HUES64 (cell line): ENCODE measurements at regions not wholly inside any gene's neighbourhood (a gene's known extent, or its start where the extent isn't known, plus 50 kb on each side); places are given as distances from the start of the nearest gene placed in this dataset.
"Not testable (repeated sequence)": the region's sequence is repeated elsewhere in the genome, so short reads cannot be mapped to it uniquely, and the experiment has no call there.

ENCODE experiments used
- H3K27ac ChIP-seq: 2 replicates; pipeline ENCODE4 v1.7.0; 2013; ENCODE audit warnings: low read depth, low read length, inconsistent platforms
- H3K27me3 ChIP-seq: 2 replicates; pipeline ENCODE4 v1.6.1; 2013; ENCODE audit warnings: mild to moderate bottlenecking, low read length; ENCODE audit not compliant: insufficient read depth
- H3K36me3 ChIP-seq: 2 replicates; pipeline ENCODE4 v1.6.1; 2013; ENCODE audit warnings: mild to moderate bottlenecking, low read length; ENCODE audit not compliant: insufficient read depth
- H3K4me1 ChIP-seq: 2 replicates; pipeline ENCODE4 v1.6.1; 2013; ENCODE audit warnings: mild to moderate bottlenecking, low read length, moderate library complexity; ENCODE audit not compliant: insufficient read depth
- H3K4me3 ChIP-seq: 2 replicates; pipeline ENCODE4 v1.5.1; 2013; ENCODE audit warnings: mild to moderate bottlenecking, low read length, moderate library complexity
- H3K9ac ChIP-seq: 2 replicates; pipeline ENCODE4 v1.6.1; 2013; ENCODE audit warnings: mild to moderate bottlenecking, low read depth, low read length
- H3K9me3 ChIP-seq: 2 replicates; pipeline ENCODE4 v1.6.1; 2013; ENCODE audit warnings: low read depth, low read length; ENCODE audit not compliant: insufficient read depth
- WGBS: fragments of 150-250, 120-280 bp; methylation state at CpG from one replicate; pipeline ENCODE4 v1.1.7; 2013; ENCODE audit warnings: missing lambda C conversion rate; 5-methylcytosine and 5-hydroxymethylcytosine counted together

DNA sequence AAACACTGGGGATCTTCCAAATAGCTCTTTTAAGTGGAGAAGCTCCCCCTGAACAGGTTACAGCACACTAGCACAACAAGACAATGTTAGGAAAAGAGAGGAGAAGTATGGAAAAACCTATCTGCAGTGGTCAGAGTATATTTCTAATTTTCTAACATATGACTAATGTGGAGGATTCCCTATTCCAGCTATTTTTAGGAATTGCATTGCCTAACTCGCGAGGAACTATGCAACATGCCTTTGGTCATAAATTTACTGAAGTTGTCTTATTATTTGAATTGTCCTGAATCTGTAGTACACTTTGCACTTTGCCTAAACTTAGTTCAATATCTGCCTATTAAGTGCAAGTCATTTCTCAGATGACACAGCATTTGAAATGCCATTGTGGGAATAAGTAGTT, 381.4 kb downstream of the CCDC85A start:
- H3K27ac ChIP-seq: no peak overlapping the region
- no peaks in the 10 kb centered on the region for H3K4me1 ChIP-seq
- H3K4me3 ChIP-seq: no peak overlapping the region
- 94% methylated on average over 2 of the region's 2 CpGs for WGBS
- no peaks in the 10 kb centered on the region for H3K36me3 ChIP-seq
- peaks cover 1% of the 10 kb centered on the region; the same call in 1 of the 2 replicates for H3K9me3 ChIP-seq
- no peak overlapping the region for H3K9ac ChIP-seq
- H3K27me3 ChIP-seq: no peaks in the 10 kb centered on the region

DNA sequence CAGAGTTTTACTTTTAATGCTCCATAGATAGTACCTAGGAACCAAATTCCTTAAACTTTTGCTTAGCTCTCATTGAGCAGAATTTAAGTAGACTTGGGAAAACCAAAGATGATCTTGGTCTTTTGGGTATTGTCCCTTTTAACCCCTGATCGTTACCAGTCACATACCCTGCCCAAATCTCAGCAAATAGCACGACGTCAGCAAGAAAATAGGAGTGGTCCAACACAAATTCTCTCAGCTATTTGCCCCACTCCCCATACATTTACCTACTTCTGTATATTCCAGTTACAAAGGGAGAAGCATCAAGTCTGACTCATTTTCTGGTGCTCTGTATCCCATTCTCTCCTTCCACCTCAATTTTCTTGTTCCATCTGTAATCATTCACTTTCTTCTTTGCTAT, 387.3 kb downstream of the CCDC85A start:
- Histone ChIP-seq H3K4me1 (no peaks in the 10 kb centered on the region), H3K27ac (no peak overlapping the region), H3K4me3 (no peak overlapping the region), H3K9ac (no peak overlapping the region), H3K27me3 (no peaks in the 10 kb centered on the region), H3K9me3 (no peaks in the 10 kb centered on the region), H3K36me3 (no peaks in the 10 kb centered on the region)
- 92% methylated on average over 3 of the region's 3 CpGs for WGBS

DNA sequence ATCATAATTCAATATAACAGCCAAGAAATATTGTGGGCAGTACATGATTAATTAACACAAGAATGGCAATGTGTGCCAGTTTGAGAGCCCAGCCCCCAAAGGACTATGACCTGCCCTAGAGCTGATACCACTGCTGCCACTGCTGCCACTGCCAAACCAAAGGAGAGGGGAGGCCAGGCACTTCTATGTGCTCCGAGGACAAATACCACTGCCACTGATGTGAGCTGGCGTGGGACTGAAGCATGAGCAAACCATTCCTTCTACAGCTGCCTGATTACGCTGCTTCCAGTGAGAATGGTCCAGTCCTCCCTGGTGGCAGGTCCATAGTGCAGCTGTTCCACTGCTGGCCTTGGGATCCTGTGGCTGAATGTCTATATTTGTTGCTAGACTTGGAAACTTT, 392.2 kb downstream of the CCDC85A start:
- no peaks in the 10 kb centered on the region for H3K27me3 ChIP-seq
- H3K27ac ChIP-seq: no peak overlapping the region
- WGBS: 78% methylated on average over 3 of the region's 3 CpGs
- H3K4me1 ChIP-seq: no peaks in the 10 kb centered on the region
- no peak overlapping the region for H3K9ac ChIP-seq
- H3K36me3 ChIP-seq: no peaks in the 10 kb centered on the region
- H3K9me3 ChIP-seq: no peaks in the 10 kb centered on the region
- H3K4me3 ChIP-seq: no peak overlapping the region

GRCh38 chr2:56580242-56580641, 396.5 kb downstream of the CCDC85A start:
- Histone ChIP-seq H3K9ac (no peak overlapping the region), H3K27me3 (no peaks in the 10 kb centered on the region), H3K4me3 (no peak overlapping the region), H3K36me3 (no peaks in the 10 kb centered on the region), H3K4me1 (no peaks in the 10 kb centered on the region), H3K9me3 (no peaks in the 10 kb centered on the region), H3K27ac (no peak overlapping the region)

DNA sequence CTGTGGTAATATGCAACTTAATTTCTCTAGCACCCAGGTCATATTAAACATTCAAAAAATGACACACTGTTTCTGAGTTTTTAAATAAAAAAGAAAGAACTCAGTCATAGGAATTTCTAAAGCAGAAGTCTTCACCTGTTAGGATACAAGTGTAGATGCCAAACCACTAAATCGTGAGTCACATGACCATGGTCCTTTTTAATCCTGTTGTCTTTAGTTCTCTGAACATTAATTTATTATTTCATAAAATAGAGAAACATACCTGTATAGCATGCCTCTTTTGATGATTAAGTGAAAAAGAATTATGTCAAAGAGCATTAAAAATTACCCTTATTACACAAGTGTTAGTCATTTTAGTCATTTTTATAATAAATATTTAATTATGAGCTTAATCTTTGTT, 398.8 kb downstream of the CCDC85A start:
- 100% methylated on average over 1 of the region's 1 CpG for whole genome bisulfite sequencing
- Histone ChIP-seq H3K4me1 (no peaks in the 10 kb centered on the region), H3K4me3 (no peak overlapping the region)

GRCh38 chr2:56583796-56584315, 400.1 kb downstream of the CCDC85A start:
- Histone ChIP-seq H3K4me3 (no peak overlapping the region), H3K27me3 (no peaks in the 10 kb centered on the region), H3K9ac (no peak overlapping the region), H3K9me3 (no peaks in the 10 kb centered on the region), H3K36me3 (no peaks in the 10 kb centered on the region), H3K27ac (no peak overlapping the region), H3K4me1 (peaks cover 6% of the 10 kb centered on the region)
- 92% methylated on average over 1 of the region's 1 CpG for WGBS

More for the DNA sequence above, 398.8 kb downstream of the CCDC85A start:
- Histone ChIP-seq H3K27ac (no peak overlapping the region), H3K9me3 (no peaks in the 10 kb centered on the region), H3K36me3 (no peaks in the 10 kb centered on the region), H3K27me3 (no peaks in the 10 kb centered on the region), H3K9ac (no peak overlapping the region)

DNA sequence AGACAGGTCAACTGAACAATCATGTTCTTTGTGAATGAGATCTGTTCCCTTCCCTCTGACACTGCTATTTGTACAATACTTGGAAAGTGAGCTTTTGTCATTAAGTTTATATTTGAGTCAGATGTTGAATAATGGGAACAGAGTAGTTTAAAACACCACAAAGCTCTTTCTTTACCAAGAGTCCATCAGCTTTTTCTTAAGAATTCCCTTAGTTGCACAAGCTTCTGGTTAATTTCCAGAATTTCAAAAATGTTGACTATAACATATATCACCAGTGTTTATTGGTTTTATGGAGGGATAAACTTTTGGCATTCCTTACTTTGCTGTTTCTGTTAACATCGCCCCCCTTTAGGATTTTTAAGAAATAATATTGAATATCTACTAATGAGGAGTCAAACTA, 403.7 kb downstream of the CCDC85A start:
- Histone ChIP-seq H3K9me3 (no peaks in the 10 kb centered on the region), H3K9ac (no peak overlapping the region), H3K27me3 (no peaks in the 10 kb centered on the region), H3K4me3 (no peak overlapping the region), H3K27ac (no peak overlapping the region), H3K4me1 (peaks cover 9% of the 10 kb centered on the region), H3K36me3 (no peaks in the 10 kb centered on the region)
- no CpG with 5 or more reads among the region's 1 CpG for WGBS

- H3K4me3 ChIP-seq: no peak overlapping the region
- 85% methylated on average over 1 of the region's 1 CpG for WGBS
- H3K27ac ChIP-seq: no peak overlapping the region
- no peaks in the 10 kb centered on the region for H3K36me3 ChIP-seq
- peaks cover 9% of the 10 kb centered on the region for H3K4me1 ChIP-seq
- H3K9me3 ChIP-seq: no peaks in the 10 kb centered on the region
- H3K9ac ChIP-seq: no peak overlapping the region
- no peaks in the 10 kb centered on the region for H3K27me3 ChIP-seq
These were observed 405.4 kb downstream of the CCDC85A start for GRCh38 chr2:56589194-56589593.

DNA sequence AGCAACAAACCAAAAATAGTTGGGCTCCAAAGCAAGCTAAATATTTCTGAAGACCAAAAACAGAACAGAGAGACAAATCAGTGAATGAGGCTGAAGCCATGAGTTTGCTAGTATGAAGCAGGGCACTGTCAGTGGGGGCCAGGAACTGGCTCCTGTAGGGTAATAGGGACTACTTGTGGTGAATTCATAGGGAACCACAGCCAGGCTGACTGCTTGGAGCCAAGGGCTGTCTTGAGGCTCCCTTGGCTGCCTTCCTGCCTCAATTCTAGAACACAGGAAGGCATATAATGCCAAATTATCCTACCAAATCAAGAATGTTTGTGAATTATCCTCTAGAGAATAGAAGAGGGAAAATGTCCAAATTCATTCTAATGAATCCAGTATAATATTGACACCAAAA, 406.0 kb downstream of the CCDC85A start:
- Histone ChIP-seq H3K4me3 (no peak overlapping the region), H3K27ac (no peak overlapping the region), H3K9ac (no peak overlapping the region), H3K36me3 (no peaks in the 10 kb centered on the region), H3K4me1 (peaks cover 9% of the 10 kb centered on the region), H3K9me3 (no peaks in the 10 kb centered on the region), H3K27me3 (no peaks in the 10 kb centered on the region)

- Histone ChIP-seq H3K27me3 (no peaks in the 10 kb centered on the region), H3K36me3 (no peaks in the 10 kb centered on the region), H3K27ac (no peak overlapping the region), H3K4me3 (no peak overlapping the region), H3K9ac (no peak overlapping the region), H3K4me1 (peaks cover 9% of the 10 kb centered on the region), H3K9me3 (no peaks in the 10 kb centered on the region)
- 88% methylated on average over 2 of the region's 3 CpGs for WGBS
These were observed 406.8 kb downstream of the CCDC85A start for GRCh38 chr2:56590611-56591010.

DNA sequence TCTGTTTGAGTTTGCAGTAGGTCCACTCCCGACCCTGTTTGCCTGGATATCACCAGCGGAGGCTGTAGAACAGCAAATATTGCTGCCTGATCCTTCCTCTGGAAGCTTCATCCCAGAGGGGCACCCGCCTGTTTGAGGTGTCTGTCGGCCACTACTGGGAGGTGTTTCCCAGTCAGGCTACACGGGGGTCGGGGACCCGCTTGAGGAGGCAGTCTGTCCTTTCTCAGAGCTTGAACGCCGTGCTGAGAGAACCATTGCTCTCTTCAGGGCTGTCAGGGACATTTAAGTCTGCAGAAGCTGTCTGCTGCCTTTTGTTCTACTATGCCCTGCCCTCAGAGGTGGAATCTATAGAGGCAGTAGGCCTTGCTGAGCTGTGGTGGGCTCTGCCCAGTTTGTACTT, 422.3 kb downstream of the CCDC85A start:
- H3K4me3 ChIP-seq, H3K36me3 ChIP-seq, H3K9ac ChIP-seq, H3K27ac ChIP-seq, H3K4me1 ChIP-seq, H3K27me3 ChIP-seq, H3K9me3 ChIP-seq: not testable (repeated sequence)
- WGBS: 91% methylated on average over 9 of the region's 9 CpGs

DNA sequence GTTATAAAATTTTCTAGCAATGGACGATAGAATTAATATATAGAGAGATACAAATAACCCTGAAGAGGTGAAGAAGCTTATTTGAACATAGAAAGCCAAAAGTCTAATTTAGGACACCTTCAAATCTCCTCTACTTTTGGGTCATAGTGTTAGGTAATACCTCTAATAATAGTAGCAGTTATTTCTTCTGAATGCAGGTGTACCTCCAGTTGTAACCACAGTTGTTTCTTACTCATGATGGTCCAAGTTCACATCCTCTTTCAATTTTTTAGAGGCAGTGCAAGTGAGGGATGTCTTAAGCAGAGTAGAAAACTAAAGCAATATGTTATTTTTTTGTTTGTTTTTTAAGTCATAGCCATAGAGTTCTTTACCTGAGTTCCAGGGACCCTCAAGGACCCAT, 429.5 kb downstream of the CCDC85A start:
- 0 out of 2 replicates have a peak, but pooled peaks cover 3% of the 10 kb centered on the region for H3K4me1 ChIP-seq
- WGBS: no CpG with 5 or more reads among the region's 1 CpG
- no peak overlapping the region for H3K4me3 ChIP-seq
- no peaks in the 10 kb centered on the region for H3K9me3 ChIP-seq
- no peak overlapping the region for H3K27ac ChIP-seq
- H3K9ac ChIP-seq: no peak overlapping the region
- no peaks in the 10 kb centered on the region for H3K27me3 ChIP-seq
- H3K36me3 ChIP-seq: no peaks in the 10 kb centered on the region
